IgD-negative memory B cell (primary cell): ENCODE measurements at regions not wholly inside any gene's neighbourhood (a gene's known extent, or its start where the extent isn't known, plus 50 kb on each side); places are given as distances from the start of the nearest gene placed in this dataset.

Experiments used
- H3K27ac Mint-ChIP-seq, 3 donors: one replicate each; pipeline ENCODE4 v1.8.0; 2020 to 2022; ENCODE audit warnings: mild to moderate bottlenecking in 3 of 3, mixed read lengths in 3 of 3, moderate library complexity in 1 of 3
- H3K27me3 Mint-ChIP-seq: one replicate; pipeline ENCODE4 v1.8.0; 2021; ENCODE audit warnings: mixed read lengths
- H3K36me3 Mint-ChIP-seq: one replicate; pipeline ENCODE4 v1.8.0; 2020; ENCODE audit warnings: mild to moderate bottlenecking, mixed read lengths
- H3K4me1 Mint-ChIP-seq, 3 donors: one replicate each; pipeline ENCODE4 v1.8.0; 2020 to 2022; ENCODE audit warnings: mixed read lengths in 3 of 3, mild to moderate bottlenecking in 1 of 3
- H3K4me3 Mint-ChIP-seq, 4 donors: one replicate each; pipeline ENCODE4 v1.8.0; 2020 to 2022; ENCODE audit warnings: mild to moderate bottlenecking in 4 of 4, mixed read lengths in 4 of 4, moderate library complexity in 3 of 4
- H3K9me3 Mint-ChIP-seq, 3 donors: one replicate each; pipeline ENCODE4 v1.8.0; 2020 to 2021; ENCODE audit warnings: mixed read lengths in 3 of 3, mild to moderate bottlenecking in 1 of 3

- Mint-ChIP-seq H3K27me3 (peaks cover 2% of the 10 kb centered on the region), H3K9me3 (peaks cover 0 to 7% (median 6%) of the 10 kb centered on the region in 3 donors), H3K4me3 (no peak overlapping the region), H3K27ac (no peak overlapping the region), H3K36me3 (no peaks in the 10 kb centered on the region), H3K4me1 (no peaks in the 10 kb centered on the region)
Measured at GRCh38 chr4:144338834-144339233, 198.3 kb upstream of the GYPA start.

GRCh38 chr4:144340931-144341330, 200.4 kb upstream of the GYPA start:
- peaks cover 0 to 7% (median 6%) of the 10 kb centered on the region in 3 donors for H3K9me3 Mint-ChIP-seq
- peaks cover 2% of the 10 kb centered on the region for H3K27me3 Mint-ChIP-seq
- H3K4me1 Mint-ChIP-seq = no peaks in the 10 kb centered on the region
- H3K27ac Mint-ChIP-seq = no peak overlapping the region
- no peaks in the 10 kb centered on the region for H3K36me3 Mint-ChIP-seq
- no peak overlapping the region for H3K4me3 Mint-ChIP-seq

- Mint-ChIP-seq H3K27ac (no peak overlapping the region), H3K4me1 (no peaks in the 10 kb centered on the region), H3K36me3 (no peaks in the 10 kb centered on the region), H3K27me3 (peaks cover 2% of the 10 kb centered on the region), H3K9me3 (peaks cover 0 to 7% (median 6%) of the 10 kb centered on the region in 3 donors), H3K4me3 (no peak overlapping the region)
Measured at GRCh38 chr4:144342949-144343760, 202.6 kb upstream of the GYPA start.

- Mint-ChIP-seq H3K4me1 (no peaks in the 10 kb centered on the region), H3K36me3 (no peaks in the 10 kb centered on the region), H3K27ac (no peak overlapping the region), H3K9me3 (no peaks in the 10 kb centered on the region), H3K27me3 (peaks cover 2% of the 10 kb centered on the region), H3K4me3 (no peak overlapping the region)
Measured at GRCh38 chr4:144347121-144347520, 206.6 kb upstream of the GYPA start.

GRCh38 chr4:144350706-144351105, 210.2 kb upstream of the GYPA start:
- no peak overlapping the region for H3K27ac Mint-ChIP-seq
- no peak overlapping the region for H3K4me3 Mint-ChIP-seq
- H3K9me3 Mint-ChIP-seq = no peaks in the 10 kb centered on the region
- no peaks in the 10 kb centered on the region for H3K36me3 Mint-ChIP-seq
- no peaks in the 10 kb centered on the region for H3K4me1 Mint-ChIP-seq
- peaks cover 10% of the 10 kb centered on the region for H3K27me3 Mint-ChIP-seq

- Mint-ChIP-seq H3K27ac (no peak overlapping the region), H3K4me3 (no peak overlapping the region), H3K9me3 (no peaks in the 10 kb centered on the region), H3K36me3 (no peaks in the 10 kb centered on the region), H3K4me1 (no peaks in the 10 kb centered on the region), H3K27me3 (peaks cover 13% of the 10 kb centered on the region)
Measured at GRCh38 chr4:144351306-144351705, 210.8 kb upstream of the GYPA start.

- peaks cover 15% of the 10 kb centered on the region for H3K27me3 Mint-ChIP-seq
- no peaks in the 10 kb centered on the region for H3K9me3 Mint-ChIP-seq
- H3K36me3 Mint-ChIP-seq = no peaks in the 10 kb centered on the region
- H3K27ac Mint-ChIP-seq = no peak overlapping the region
- H3K4me1 Mint-ChIP-seq = peaks cover 0 to 2% (median 0%) of the 10 kb centered on the region in 3 donors
- H3K4me3 Mint-ChIP-seq = no peak overlapping the region
Measured at GRCh38 chr4:144353292-144353691, 212.8 kb upstream of the GYPA start.

- Mint-ChIP-seq H3K4me1 (peaks cover 0 to 2% (median 0%) of the 10 kb centered on the region in 3 donors), H3K4me3 (no peak overlapping the region), H3K27me3 (peaks cover 15% of the 10 kb centered on the region), H3K36me3 (no peaks in the 10 kb centered on the region), H3K27ac (no peak overlapping the region), H3K9me3 (peaks cover 0 to 3% (median 0%) of the 10 kb centered on the region in 3 donors)
Measured at GRCh38 chr4:144355811-144356757, 215.6 kb upstream of the GYPA start.

- H3K36me3 Mint-ChIP-seq = no peaks in the 10 kb centered on the region
- peaks cover 0 to 3% (median 0%) of the 10 kb centered on the region in 3 donors for H3K9me3 Mint-ChIP-seq
- no peak overlapping the region for H3K27ac Mint-ChIP-seq
- no peak overlapping the region for H3K4me3 Mint-ChIP-seq
- H3K27me3 Mint-ChIP-seq = peaks cover 15% of the 10 kb centered on the region
- peaks cover 0 to 2% (median 0%) of the 10 kb centered on the region in 3 donors for H3K4me1 Mint-ChIP-seq
Measured at GRCh38 chr4:144356941-144357381, 216.4 kb upstream of the GYPA start.

GRCh38 chr4:144357975-144358374, 217.5 kb upstream of the GYPA start:
- Mint-ChIP-seq H3K27me3 (peaks cover 15% of the 10 kb centered on the region), H3K36me3 (no peaks in the 10 kb centered on the region), H3K4me3 (no peak overlapping the region), H3K4me1 (peaks cover 0 to 2% (median 0%) of the 10 kb centered on the region in 3 donors), H3K27ac (no peak overlapping the region), H3K9me3 (peaks cover 0 to 3% (median 0%) of the 10 kb centered on the region in 3 donors)

GRCh38 chr4:144360146-144360793, 219.8 kb upstream of the GYPA start:
- Mint-ChIP-seq H3K9me3 (peaks cover 0 to 3% (median 0%) of the 10 kb centered on the region in 3 donors), H3K4me3 (no peak overlapping the region), H3K27me3 (peaks cover 4% of the 10 kb centered on the region), H3K36me3 (no peaks in the 10 kb centered on the region), H3K27ac (peak overlapping the region in 1 of 3 donors; percentile 31), H3K4me1 (peaks cover 0 to 2% (median 0%) of the 10 kb centered on the region in 3 donors)

- Mint-ChIP-seq H3K36me3 (no peaks in the 10 kb centered on the region), H3K27ac (no peak overlapping the region), H3K4me3 (no peak overlapping the region), H3K4me1 (peaks cover 0 to 2% (median 0%) of the 10 kb centered on the region in 3 donors), H3K27me3 (peaks cover 1% of the 10 kb centered on the region), H3K9me3 (peaks cover 0 to 3% (median 0%) of the 10 kb centered on the region in 3 donors)
Measured at GRCh38 chr4:144362366-144362765, 221.8 kb upstream of the GYPA start.

- Mint-ChIP-seq H3K4me3 (no peak overlapping the region), H3K4me1 (no peaks in the 10 kb centered on the region), H3K27ac (no peak overlapping the region), H3K36me3 (no peaks in the 10 kb centered on the region), H3K9me3 (peaks cover 0 to 3% (median 0%) of the 10 kb centered on the region in 3 donors), H3K27me3 (peaks cover 4% of the 10 kb centered on the region)
Measured at GRCh38 chr4:144363890-144364289, 223.4 kb upstream of the GYPA start.

GRCh38 chr4:144366425-144366824, 225.9 kb upstream of the GYPA start:
- Mint-ChIP-seq H3K27ac (no peak overlapping the region), H3K27me3 (peaks cover 4% of the 10 kb centered on the region), H3K36me3 (no peaks in the 10 kb centered on the region), H3K9me3 (no peaks in the 10 kb centered on the region), H3K4me3 (no peak overlapping the region), H3K4me1 (no peaks in the 10 kb centered on the region)

- Mint-ChIP-seq H3K4me1 (no peaks in the 10 kb centered on the region), H3K4me3 (no peak overlapping the region), H3K27ac (no peak overlapping the region), H3K9me3 (no peaks in the 10 kb centered on the region), H3K27me3 (peaks cover 2% of the 10 kb centered on the region), H3K36me3 (no peaks in the 10 kb centered on the region)
Measured at GRCh38 chr4:144371485-144371884, 231.0 kb upstream of the GYPA start.
